Breast epithelium (tissue), 3 donors: ENCODE measurements at regions not wholly inside any gene's neighbourhood (a gene's known extent, or its start where the extent isn't known, plus 50 kb on each side); places are given as distances from the start of the nearest gene placed in this dataset.

ENCODE experiments used
- CTCF ChIP-seq, 3 donors: fragments of 450-650 bp; IDR thresholded peaks; one replicate each; pipeline ENCODE4 v1.5.1; 2016 to 2017; ENCODE audit warnings: antibody characterized with exemption in 3 of 3, mild to moderate bottlenecking in 3 of 3, moderate library complexity in 3 of 3
- POLR2A ChIP-seq: fragments of 450-650 bp; IDR thresholded peaks from one replicate; pipeline ENCODE4 v1.6.1; 2016; ENCODE audit warnings: antibody characterized with exemption, mild to moderate bottlenecking, moderate library complexity

GRCh38 chr4:97300561-97300960, 842.7 kb downstream of the STPG2 start:
- TF ChIP-seq CTCF (IDR thresholded peaks at IDR 0.05) (no peak), POLR2A (no peak)
